ENCODE measurements at regions not wholly inside any gene's neighbourhood (a gene's known extent, or its start where the extent isn't known, plus 50 kb on each side); places are given as distances from the start of the nearest gene placed in this dataset.
"Not testable (repeated sequence)": the region's sequence is repeated elsewhere in the genome, so short reads cannot be mapped to it uniquely, and the experiment has no call there.

DNA sequence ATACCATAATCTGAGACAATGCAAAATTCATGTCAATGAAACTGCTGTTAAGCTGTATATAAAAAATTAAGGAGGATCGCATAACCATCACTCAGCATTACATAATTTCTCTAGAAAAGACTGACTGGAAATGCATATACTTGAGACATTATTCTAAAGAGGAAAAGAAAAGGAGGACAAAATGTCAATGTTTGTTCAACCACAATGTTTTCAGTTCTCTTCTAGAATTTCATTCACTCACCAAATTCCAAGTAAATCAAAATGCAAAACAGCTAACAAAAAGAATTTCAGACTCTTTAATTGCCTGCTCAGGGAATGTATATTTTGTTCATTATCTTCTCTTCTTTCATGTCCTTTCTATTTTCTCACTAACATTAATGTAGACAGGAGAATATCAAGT lies 106.2 kb upstream of the CCDC28A start:
- DNase-seq: no peak

DNA sequence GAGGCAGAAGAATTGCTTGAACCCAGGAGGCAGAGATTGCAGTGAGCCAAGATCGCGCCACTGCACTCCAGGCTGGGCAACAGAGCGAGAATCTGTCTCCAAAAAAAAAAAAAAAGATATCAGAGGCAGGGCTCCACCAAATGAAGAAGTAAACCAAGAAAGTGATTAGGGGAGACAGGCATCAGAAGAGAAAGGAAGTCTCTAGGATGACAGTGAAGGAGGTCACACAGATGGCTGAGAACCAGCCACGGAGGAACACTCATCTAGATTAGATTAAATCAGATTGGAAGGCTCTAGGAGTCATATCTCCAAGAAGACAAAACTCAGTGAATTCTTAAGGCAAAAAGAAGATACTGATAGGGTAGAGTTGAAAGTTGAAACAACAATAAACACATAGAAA lies 102.2 kb upstream of the CCDC28A start:
- DNase-seq: no peak

DNA sequence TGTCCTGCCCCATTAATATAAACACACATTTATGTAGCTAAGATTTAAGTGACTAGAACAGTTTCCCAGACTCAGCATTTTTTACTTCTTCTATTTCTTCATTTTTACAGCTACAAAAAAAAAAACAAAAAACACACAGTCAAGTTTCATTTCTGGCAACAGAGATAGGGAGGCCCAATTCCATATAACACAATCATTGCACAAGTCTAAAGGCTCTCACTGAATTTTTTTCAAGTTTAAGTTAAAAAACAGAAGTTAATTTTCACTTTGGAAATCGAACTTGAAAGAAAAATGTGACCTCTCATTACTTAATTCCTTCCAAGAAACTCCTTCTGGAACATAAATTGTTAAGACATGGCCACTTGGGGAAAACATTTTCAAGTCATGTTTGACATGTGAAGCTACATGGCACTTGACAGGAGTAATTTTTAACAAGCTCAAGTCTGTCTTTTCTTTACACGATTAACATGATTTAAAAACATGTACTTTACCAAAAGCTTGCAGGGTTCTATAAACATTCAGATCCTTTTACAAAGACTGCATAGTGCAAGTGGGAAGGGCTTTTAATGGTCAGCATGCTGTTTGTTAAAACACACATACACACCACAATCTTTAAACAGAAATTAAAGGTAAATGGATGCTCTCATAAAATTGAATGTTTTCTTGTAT lies 100.1 kb upstream of the CCDC28A start:
- DNase-seq: no peak

DNA sequence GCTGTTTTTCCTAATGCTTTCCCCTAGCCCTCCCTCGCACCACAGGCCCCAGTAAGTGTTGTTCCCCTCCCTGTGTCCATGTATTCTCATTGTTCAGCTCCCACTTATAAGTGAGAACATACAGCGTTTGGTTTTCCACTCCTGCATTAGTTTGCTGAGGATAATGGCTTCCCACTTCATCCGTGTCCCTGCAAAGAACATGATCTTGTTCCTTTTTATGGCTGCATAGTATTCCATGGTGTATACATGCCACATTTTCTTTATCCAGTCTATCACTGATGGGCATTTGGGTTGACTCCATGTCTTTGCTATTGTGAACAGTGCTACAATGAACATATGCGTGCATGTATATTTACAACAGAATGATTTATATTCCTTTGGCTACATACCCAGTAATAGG lies 99.1 kb upstream of the CCDC28A start:
- DNase-seq: not testable (repeated sequence)

DNA sequence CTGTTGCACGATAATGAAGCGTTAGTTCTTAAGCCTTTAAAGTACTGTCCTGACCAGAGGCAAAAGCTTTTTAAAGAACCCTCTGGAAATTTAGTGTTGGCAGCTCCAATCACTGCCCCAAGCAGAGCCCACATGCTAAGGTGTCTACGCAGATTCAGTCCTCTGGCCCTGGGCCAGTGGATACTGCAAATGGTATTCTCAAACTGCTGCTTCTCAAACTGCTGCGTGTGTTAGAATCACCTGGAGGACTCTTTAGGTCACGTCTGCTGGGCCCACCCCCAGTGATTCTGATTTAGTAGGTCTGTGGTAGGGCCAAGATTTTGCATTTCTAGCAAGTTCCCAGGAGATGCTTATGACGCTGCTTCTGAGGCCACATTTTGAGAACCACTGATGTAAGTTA lies 96.0 kb upstream of the CCDC28A start:
- no peak for DNase-seq

DNA sequence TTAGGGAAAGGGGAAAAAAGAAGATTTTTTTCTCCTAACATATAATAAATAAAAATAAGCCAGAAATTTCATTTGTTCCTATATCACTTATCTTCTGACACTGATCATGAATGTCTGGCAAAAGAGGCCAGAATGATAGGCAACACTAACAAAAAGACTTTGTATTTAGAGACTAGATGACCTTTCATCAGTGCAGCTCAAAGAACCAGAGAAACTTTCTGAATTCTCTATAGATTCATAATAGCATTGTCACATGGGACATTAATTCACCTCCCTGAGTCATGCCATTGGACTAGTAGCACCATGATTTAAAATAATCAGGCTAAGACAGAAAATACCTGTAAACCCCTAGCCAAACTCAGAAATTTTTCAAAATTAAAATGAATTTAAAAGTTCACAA lies 95.4 kb upstream of the CCDC28A start:
- no peak for DNase-seq

DNA sequence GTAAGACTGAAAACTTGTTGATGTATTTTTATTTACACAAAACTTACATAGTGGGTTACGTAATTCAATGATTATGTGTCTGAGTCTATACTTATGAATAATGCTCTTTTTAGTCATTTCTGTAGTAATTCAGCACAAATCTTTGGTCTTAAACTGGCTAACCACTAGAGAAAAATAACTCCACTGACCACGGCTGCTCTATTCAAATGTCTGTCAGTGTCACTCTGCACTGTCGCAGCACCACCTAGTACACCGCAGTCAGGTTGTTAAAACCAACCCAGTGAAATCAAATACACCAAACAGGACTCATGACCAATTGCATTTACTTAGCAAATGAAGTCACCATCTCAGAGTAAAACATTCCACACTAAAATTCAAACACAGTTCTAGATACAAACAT lies 93.5 kb upstream of the CCDC28A start:
- no peak for DNase-seq

DNA sequence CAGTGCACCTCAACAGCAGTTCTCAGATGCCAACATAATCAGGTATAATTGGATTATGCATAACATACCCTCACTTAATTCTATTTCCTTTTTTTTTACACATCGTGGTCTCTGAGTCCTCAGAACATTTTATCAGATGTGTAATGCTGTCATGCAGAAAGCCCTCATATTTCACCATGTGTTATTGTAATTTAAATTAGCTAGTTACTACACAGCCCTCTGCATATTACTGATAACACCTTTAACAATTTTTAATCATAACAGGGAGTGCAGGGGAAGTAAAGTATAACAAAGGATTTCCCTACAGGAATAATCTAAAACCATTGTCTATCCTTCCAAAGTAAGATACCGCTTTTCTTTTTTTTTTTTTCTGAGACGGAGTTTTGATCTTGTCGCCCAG lies 91.9 kb upstream of the CCDC28A start:
- DNase-seq: no peak

DNA sequence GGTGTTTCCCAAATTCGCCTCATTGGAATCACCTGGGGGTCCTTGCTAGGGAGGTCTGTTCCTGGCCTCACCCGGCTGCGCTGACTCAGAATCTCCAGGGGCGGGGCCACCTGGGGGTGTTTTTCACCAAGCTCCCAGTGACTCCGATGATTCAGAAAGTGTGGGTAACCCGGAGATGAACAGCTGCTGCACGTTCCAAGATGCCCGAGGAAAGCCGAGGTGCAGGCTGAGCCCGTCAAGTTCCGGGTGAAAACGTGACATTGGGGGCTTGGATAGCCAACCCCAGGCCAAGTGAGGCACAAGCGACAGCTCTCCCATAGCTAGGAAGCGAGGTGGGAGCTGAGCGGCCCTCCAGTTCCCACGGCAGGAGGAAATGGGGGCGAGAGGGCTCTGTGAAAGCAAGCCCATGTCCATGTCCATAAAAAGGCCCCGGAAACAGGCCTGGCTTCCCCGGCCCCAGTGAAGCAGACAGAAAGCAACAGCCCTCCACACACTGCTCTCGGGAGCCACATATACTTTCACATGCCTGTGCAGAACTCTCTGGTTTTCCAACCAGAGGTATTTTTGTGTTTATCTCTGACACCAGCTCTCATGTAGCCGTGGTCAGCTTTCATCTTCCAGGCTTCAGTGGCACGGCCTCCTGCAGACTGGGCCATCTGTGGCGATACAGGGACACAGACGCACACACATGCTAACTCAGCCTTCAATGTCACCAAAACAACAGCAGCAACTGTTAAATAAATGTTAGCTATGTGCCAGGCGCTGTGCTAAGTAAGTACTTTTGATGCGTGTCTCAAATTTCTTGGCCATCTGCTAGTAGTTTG lies 90.7 kb upstream of the CCDC28A start:
- DNase-seq: no peak

DNA sequence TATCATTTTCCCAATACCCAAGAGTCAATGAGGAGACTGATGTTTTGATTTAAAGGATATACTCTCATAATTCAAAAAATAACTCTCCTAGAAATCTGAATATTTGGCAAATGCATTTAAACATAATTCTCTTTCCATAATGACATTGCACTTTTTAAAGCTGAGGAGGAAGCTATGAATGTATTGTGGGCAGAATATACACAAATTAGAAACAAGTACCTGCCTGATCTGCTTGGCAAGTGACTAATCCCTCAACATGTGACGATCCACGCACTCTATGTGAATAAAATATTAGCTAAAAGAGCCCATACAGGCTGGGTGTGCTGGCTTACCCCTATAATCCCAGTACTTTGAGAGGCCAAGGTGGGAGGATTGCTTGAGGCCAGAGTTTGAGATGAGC lies 88.3 kb upstream of the CCDC28A start:
- no peak for DNase-seq

DNA sequence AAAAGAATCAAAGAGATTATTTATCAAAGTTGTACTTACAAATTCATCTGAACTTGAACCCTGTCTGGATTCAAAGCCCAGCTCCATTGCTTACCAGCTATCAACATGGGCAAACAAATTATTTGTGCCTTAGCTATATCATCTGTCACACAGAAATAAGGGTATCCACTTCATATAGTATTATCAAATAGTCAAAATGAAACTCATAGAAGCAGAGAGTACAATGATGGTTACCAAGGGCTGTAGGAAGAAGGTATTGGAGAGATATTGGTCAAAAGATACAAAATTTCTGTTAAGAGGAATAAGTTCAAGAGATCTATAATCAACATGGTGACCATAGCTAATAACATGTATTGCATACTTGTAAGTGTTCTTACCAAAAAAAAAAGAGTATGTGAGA lies 87.8 kb upstream of the CCDC28A start:
- DNase-seq: no peak

DNA sequence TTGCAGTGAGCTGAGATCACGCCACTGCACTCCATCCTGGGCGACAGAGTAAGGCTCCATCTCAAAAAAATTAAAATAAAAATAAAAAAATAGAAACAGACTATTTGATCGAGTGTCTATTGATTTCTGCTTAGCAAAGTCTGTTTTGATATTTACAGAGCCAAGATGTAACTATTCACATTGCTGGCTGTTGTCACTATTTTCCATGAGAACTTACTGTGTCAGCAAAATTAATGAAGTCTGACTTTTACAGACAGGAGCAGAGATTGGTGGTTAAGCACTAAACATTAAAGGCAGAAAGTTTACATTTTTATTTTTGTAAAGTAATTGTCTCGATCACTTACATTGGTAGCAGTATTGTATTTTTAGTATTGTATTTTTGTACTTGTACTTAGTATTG lies 85.0 kb upstream of the CCDC28A start:
- DNase-seq: no peak

DNA sequence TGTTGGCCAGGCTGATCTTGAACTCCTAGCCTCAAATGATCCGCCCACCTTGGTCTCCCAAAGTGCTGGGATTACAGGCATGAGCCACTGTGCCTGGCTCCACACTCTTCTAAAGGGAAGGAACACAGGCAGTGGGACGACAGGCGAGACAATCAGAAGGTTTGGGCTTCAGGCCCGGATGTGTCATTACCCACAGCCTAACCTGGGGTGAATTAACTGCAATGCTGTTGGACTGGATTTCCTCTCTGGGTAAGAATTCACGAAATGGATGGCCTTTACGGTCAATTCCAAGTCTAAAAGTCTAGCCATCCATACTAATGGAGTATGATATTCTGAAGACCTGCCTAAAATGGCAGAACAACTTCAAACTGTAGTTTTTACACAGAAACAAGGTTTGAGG lies 83.7 kb upstream of the CCDC28A start:
- no peak for DNase-seq

DNA sequence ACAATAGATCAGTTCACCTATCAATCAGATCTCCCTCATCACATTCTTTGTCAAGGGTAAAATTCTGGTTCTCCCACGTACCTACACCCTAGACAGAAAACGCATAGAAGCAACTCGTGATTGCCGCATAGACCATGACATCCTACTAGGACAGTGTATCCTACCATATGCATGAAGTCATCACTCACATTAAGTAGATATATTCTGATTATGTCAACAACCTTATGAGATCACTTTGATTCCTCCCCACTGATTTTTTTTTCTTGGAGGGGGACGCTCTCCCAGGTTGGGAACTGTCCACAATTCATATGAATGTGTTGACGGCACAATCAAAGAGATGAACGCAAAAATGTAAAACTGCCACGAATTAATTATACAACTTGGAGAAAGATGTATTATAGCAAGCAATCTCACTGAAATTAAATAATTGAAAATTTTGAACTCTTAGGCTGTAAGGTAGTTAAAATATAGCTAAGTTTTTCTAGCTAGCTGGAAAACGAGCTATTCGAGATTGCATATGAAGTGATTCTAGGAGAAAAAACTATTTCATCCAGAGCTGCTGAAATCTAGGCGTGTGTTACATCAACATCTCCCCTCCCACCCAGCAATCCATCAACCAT lies 82.5 kb upstream of the CCDC28A start:
- DNase-seq: no peak

DNA sequence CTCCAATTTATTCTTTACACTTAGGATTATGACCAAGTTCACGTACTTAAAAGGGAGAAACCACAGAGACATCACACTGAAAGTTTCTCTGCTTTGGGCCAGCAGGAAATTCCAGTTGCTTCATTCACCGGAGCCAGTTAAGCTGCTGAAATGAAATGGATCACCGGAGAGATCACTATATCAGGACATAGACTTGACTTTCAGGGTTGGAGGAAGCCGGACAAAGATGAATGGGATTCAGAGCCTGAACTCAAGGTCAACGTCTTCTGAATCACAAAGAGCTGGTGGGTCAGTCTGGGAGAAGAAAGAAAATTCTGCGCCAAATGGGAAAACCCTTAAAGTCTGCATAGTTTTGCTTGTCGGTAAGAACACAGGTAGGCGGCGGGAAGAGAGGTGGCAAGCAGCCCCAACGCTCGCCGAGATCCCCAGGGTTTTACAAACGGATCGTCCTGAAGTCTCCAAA lies 81.9 kb upstream of the CCDC28A start:
- DNase-seq: no peak

DNA sequence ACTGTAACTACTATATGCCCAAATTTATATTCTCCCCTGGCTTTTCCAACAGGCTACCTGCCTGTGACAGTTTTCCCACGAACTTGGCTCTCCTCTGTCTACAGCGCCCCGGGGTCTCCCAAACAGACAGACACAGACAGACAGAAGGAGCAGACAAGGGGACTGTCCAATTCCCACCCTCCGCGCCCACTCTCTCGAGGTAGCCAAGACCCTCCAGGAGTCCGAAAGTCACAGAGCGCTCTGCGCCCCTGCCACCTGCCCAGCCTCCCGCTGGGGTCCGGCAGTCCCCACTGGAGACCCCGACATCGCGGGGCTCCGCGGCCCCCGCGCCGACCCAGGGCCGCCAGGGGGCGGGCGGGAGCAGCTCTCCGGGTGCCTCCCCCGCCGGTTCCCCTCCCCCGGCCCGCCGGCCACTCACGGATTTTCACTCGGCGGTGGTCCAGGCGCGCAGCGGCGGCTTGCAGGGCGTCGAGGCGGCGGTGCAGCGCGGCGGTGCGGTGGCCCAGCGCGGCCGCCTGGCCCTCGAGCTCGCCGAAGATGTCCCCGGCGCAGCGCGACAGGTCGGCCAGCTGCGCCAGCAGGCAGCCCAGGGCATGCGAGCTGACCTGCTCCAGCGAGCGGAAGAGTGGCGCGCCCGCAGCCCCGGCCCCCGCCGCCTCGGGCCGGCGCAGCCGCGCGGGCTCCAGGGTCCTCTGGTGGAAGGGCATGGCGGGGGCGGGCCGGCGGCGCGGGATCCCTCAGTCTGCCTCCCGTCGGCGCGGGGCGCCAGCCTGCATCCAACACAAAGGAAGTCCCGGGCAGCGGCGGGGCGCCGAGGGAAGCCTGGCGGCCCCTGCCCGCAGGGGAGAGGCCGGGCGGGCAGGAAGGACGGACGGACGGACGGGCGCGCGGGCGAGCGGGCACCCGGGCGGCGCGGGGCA lies 81.3 kb upstream of the CCDC28A start:
- DNase-seq: peak; percentile 48

DNA sequence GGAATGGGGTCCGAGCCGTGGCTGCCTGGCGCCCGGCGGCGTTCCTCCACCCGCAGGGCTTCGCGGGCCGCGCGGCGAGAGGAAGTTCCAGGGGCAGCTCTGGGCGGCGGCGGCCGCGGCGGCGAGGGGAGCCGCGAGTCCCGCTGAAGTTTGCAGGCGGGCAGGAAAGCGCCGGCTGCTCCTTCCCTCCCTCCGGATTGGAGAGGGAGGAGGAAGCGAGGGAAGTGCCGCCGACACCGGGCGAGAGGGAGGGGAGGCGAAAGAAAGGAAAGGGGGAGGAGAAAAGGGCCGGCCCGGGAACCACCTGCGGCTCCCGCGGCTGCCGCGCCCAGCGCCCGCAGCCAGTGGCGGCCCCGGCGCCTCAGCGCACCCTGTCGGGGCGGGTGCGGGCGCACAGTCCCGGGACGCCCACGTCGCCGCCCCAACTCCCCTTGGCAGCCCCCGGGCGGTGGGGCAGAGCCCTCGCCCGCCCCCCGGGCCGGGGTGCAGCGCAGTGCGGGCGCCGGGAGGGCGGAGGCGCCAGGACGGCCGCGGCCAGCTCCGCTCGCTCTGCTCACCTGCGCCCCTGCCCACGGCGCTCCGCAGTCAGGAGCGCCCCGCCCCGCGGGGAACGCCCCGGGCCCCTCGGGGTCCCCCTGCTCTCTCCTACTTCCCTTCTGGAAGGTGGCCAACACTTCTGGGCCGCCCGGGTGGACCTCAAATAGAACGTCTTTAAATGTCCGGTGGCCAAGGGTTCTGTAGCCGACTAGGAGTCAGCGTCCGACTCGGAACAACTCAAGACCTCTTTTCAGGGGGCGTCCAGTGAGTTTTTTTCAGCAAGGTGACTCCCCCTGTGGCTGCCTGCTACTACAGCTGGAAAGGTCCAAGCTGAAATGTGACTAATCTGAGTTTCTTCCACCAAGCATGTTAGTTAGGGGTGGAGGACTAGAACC lies 80.3 kb upstream of the CCDC28A start:
- DNase-seq: no peak

DNA sequence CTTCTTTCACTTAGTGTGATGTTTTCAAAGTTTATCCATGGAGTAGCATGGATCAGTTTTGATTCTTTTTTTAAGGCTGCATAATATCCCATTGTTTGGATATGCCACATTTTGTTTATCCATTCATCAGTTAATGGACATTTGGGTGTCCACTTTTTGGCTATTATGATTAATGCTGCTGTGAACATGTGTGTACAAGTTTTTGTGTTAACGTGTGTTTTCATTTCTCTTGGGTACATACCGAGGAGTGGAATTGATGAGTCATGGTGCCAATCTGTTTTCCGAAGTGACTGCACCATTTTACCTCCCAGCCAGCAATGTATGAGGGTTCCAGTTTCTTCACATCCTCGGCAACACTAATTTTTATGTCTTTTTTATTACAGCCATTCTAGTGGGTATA lies 78.4 kb upstream of the CCDC28A start:
- DNase-seq: no peak

DNA sequence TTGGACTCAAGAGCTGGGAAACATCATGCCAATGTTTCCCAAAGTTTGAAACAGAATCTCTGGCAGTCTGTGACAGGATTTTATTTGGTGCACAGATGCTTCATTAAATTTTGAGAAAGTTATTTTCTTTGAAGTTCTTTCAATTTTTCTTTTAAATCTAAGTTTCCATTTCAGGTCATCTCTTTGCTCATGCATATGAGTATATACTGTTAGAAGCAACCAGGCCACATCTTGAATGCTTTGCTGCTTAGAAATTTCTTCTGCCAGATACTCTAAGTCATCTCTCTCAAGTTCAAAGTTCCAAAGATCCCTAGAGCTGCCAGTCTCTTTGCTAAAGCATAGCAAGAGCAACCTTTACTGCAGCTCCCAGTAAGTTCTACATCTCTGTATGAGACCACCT lies 59.1 kb upstream of the CCDC28A start:
- DNase-seq: no peak

DNA sequence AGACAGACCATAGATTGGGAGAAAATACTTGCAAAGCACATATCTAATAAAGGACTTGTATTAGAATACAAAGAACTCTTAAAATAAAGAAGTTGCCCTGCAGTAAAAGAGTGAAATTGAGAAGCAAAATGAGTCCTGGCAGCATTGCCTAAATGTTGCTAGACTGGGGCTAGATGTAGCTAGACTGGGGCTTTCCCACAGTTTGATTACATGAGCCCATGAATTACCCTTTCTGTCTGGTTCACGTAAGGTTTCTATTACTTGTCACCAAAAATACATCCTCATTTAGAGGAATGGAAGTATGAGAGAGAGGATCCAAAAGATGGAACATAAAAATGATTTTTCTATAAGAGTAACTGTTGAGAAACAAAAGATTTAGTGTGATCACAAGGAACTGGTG lies 57.6 kb upstream of the CCDC28A start:
- no peak for DNase-seq

DNA sequence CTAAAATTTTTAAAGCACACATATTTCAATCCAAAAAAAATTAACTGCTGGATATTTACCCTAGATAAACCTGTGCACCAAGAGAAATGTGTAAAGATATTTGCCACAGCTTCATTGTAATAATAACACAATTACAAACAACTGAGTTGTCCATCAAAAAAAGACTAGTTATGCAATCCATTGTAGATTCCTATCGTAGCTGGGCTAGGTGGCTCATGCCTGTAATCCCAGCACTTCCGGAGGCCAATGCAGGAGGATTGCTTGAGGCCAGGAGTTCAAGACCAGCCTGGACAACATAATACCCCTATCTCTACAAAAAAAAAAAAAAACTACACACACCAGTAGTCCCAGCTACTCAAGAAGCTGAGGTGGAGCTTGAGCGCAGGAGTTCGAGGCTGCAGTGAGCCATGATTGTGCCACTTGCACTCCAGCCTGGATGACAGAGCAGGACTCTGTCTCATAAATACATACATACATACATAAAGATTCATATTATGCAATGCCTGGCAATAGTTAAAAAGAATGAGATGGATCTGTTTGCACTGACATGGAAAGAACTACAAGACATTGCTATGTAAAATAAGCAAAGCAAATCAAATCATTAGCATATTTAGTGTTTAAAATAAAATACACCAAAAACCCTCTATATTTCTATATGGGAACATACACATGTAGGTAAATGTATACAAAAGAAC lies 56.5 kb upstream of the CCDC28A start:
- DNase-seq: no peak

All from activated gamma-delta T cell treated with Interleukin-2 at 50 U/mL for 16 hours (primary cell).